Activated CD4-positive, alpha-beta T cell treated with anti-CD3 and anti-CD28 coated beads, Interleukin-2, amount 50 U/mL, for 4 hours (primary cell): ENCODE measurements at regions not wholly inside any gene's neighbourhood (a gene's known extent, or its start where the extent isn't known, plus 50 kb on each side); places are given as distances from the start of the nearest gene placed in this dataset.
"Not testable (repeated sequence)": the region's sequence is repeated elsewhere in the genome, so short reads cannot be mapped to it uniquely, and the experiment has no call there.

Experiments
- DNase-seq, 2 experiments: peaks; one replicate each; pipeline ENCODE4 v3.0.0-alpha.2; 2020

DNA sequence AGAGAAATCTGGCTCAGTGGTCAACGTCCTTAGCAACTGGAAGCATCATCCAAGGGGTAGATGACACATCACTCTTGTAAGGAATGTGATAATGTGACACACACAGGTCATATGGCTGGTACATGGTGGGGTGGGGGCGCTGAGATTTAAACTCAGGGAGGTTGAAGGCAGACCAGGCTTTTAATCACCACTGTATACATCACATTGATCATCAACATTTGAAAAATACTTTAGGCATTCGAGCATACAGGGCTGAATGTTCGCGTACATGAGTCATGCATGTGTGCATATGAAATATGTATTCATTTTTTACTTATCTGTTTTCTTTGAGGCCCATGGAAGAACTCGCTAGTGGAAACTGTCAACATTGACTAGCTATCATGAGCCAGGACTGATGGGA, 976.4 kb downstream of the VRK1 start:
- DNase-seq: no peak

DNA sequence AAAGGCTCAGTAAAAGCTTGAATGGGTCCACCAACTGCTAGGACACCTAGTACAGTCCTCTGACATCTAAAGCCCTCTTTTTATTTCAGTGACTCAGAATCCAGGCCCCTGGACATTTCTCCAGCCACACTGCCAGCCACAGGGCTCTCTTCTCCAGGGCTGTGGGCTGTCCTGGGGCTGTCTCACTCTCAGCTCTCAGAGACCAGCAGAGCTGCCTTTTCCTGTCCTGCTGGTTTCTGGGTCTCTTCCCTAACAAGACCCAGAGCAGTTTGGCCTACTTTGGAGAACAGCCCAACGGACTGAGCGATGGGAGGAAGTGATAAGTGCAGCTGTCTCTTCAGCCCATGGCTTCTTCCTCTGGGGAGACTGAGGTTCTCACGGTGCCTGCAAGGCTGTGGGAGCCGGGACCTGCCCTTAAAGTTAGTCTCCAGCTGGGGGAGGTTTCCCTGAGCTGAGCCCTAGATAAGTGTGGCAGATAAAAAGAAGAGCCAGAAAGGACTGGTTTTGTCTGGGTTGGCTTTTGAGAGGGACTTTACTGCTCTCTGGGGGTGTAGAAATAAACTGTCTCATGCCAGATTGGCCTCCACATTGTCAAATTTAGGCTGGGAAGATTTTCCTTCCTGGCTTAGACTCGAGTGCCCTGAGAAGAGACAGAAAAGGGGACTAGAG, 979.8 kb downstream of the VRK1 start:
- no peak for DNase-seq

DNA sequence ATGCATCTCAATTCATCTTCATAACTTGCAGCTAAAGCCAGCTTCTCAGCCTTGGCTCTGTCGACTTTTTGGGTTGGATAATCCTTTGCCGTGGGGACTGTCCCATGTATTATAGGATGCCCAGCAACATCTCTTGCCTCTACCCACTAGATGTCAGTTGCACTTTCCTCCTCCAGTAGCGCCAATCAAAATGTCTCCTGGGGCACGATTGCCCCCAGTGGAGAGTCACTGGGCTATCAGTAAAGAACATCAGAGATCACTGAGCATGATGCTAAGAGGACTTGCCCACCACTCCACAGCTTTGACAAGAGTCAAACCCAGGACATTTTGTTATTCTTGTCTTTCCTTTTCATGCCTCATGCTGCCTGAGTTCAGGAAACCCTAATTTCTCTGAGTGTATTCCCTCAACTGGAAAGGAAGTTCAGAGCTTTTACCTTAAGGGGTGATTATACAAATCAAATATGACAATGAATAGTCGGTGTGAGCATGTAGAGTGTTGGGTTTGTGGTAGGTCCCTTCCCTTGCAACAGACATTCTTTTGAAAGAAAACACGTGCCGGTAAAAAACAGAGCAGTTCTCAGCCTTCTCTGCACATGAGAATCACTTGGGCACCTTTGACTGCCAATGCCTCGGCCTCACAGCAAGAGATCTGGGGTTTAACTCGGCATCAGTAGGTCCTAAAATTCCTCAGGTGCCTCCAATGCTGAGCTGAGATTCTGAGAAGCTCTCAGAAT, 980.6 kb downstream of the VRK1 start:
- DNase-seq: no peak

DNA sequence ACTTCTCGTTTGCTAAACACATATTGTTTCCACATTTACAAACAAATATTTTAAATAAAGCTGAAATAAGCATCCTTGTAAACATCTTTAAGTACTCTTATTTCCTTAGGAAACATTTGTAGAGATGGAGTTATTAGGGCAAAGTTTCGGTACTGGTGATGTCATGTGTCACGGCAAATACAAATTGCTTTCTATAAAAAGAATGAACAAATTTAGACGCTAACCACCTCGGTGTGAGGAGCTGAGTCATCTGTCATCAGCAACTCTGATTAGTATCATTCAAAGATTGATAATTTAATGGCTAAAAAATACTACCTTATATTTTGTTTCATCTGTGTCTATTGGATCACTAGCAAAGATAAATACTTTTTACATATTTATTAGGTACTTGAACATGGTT, 982.0 kb downstream of the VRK1 start:
- DNase-seq: no peak

DNA sequence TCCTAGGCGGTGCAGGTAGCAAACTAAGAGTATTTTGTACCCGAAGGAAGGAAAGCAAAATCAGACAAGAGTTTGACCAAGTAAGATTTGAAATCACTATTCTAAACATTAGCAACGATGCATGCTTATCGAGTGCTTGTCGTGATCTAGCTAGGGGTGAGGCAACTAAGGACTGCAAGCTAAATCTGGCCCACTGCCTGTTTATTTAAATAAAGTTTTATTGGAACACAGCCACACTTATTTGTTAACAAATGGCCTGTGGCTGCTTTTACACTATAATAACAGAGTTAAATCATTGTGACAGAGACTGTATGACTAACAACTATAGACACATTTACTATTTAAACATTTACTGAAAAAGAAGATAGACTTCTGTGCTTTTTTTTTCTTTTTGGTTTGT, 983.6 kb downstream of the VRK1 start:
- no peak for DNase-seq

DNA sequence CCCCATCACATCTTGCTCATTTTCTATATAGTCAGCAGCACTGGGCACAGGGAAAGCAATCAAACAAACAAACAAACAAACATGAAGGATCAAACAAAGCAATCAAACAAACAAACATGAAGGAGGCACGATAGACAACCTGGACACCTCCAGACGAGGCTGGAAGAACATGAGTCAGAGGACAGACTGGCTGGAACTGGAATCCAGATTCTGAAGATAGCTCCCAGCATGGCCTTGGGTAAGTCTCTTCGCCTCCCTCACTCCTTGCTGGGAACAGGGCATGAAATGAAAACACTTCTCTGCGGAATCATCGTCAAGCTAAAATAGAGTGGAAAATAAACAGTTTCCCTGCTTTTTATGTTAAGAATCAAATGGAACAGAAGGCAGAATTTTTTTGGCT, 984.8 kb downstream of the VRK1 start:
- no peak for DNase-seq

DNA sequence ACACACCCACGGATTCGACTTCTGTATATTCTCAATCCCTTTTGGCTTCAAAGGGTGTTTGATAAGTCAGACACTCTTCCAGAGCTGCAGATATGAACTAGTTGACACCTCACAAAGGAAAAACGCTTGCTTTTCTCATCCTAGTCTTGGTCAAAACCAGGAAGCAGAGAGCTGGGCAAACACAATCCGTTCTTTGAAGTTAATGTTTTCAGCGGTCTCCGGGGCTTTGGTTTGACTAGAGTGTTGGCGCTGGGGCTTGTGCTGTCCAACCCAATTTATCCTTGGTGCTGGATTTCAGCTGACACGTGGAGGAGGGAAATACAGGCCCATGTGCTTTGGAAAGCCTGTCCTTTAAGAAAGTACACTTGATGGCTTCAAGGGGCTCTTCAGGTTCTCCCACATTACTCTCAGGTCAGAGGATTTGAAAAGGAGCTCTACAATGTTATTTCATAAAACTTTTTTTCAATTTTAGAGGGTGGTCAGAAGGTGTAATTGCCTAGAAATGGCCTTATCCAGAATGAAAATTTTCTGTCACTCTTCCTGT, 985.8 kb downstream of the VRK1 start:
- no peak for DNase-seq

DNA sequence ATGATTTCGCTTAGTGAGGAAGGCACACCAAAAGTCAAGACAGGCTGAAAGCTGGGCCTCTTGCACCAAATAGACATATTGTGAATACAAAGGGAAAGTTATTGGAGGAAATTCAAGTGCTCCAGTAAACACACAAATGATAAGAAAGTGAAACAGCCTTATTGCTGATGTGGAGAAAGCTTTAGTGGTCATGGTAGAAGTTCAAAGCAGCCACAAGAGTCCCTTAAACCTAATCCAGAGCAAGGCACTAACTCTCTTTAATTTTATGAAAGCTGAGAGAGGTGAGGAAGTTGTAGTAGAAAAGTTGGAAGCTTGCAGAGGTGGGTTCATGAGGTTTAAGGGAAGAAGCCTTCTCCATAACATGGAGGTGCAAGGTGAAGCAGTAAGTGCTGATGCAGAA, 988.3 kb downstream of the VRK1 start:
- no peak for DNase-seq

DNA sequence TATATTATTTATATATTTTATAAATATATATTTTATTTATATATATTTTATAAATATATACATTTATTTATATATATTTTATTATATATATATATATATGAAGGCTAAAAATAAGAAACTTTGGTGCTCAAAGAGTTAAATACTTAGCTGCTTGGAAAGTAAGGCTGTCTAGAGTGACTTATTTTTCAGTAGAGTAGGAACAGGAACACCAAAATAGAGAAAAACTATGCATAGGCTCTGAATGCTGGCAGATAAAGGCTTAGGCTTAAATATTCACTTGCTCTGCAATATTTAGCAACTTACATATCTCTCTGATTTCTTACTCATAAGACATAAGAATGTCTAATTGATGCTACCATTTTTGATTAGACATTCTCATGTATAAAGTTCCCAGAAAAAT, 991.2 kb downstream of the VRK1 start:
- DNase-seq: no peak

DNA sequence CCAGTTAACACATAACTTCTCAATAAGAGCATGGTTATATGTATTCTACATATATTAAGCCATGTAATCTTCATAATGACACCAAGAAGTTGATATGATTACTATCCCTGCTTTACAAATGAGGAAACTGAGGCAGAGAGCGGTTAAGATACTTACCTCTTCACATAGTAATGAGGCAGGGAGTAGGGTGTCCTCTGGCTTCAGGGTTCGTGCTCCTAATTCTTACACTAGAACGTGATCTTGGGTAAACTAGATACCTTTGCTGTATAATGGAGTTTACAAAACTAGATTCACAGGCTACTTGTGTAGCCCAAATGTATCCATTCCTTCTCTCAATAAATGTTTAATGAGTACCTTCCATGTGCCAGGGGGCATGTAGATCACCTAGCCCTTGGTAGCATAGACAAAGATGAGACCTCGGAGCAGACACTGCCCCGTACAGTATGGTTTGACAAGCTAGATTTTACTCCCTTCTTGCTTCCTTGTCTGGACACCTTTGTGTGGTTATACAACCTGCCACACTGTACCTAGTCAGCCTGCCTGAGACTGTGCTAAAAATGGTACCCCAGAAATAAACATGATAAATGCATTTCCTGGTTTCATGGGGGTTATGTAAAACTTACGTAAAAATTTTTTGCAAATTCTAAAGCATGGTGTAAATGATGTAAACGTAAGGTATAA, 991.8 kb downstream of the VRK1 start:
- no peak for DNase-seq

DNA sequence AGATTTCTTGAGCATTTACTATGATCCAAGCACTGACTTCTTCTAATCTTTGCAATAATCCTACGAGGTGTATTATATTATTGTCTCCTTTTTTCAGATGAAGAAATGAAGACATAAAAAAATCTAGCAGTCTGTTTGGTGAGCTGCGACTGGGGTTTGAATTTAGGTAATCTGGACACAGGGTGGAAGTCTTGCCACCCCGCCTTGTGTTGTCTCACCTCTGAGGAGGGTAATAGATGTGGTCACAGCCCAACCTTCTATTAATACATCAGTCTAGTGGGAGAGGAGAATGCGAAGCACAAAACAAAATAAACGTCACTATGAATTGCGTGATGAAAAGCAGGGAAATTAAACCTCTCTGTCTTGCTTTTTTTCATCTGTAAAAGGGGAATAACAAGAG, 993.9 kb downstream of the VRK1 start:
- DNase-seq: no peak

DNA sequence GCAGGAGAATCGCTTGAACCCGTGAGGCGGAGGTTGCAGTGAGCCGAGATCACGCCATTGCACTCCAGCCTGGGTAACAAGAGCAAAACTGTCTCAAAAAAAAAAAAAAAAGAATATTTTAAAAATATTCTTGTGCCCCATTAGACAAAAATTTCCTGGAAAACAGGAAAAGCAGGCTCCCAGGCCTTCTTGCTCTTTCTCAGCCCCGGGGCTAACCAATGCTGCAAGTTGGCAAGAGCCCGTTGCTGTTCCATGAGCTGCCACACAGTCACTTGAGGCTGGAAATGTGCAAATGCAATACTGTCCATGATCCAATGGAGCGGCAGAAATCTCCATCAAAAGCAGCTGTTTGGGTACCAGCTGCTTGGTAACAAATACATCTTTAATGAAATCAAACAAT, 994.7 kb downstream of the VRK1 start:
- DNase-seq: no peak

DNA sequence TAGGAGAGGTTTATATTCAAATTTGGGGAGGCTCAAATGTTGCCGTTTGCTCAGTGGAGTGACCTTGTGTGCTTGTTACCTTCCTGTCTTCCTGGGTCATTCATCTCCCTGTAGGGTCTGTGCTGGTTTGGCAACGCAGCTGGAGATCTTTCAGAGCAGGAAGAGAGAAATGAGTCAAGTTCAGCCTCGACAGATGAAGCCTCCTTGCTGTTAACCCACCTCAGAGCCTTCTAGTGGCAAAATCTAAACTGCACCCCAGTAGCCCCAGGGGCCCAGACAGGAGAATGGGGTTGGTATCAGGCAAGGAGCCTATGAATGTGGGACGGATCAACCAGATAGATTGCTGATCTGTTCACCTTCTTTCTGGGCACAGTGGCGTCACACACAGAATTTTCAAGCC, 999.3 kb downstream of the VRK1 start:
- no peak for DNase-seq

DNA sequence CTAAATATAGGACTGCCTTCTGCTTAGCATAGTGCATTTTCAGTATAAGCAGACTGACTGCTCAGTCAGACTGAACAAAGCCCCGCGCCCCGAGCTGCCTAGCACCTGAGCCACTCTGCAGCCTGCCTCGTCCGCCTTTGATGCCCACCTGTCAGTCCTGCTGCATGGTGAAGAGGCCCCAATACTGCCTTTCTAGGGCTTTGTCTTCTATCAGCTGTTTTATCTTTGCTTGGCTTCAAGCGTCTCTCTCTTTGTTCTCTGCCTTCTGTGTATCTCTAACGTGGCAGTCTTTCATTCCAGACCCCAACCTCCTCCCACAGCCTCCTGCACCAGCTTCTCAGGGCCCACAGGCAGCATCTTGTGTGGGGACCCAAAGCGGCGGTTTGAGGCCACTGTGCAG, 1001.0 kb downstream of the VRK1 start:
- no peak for DNase-seq

DNA sequence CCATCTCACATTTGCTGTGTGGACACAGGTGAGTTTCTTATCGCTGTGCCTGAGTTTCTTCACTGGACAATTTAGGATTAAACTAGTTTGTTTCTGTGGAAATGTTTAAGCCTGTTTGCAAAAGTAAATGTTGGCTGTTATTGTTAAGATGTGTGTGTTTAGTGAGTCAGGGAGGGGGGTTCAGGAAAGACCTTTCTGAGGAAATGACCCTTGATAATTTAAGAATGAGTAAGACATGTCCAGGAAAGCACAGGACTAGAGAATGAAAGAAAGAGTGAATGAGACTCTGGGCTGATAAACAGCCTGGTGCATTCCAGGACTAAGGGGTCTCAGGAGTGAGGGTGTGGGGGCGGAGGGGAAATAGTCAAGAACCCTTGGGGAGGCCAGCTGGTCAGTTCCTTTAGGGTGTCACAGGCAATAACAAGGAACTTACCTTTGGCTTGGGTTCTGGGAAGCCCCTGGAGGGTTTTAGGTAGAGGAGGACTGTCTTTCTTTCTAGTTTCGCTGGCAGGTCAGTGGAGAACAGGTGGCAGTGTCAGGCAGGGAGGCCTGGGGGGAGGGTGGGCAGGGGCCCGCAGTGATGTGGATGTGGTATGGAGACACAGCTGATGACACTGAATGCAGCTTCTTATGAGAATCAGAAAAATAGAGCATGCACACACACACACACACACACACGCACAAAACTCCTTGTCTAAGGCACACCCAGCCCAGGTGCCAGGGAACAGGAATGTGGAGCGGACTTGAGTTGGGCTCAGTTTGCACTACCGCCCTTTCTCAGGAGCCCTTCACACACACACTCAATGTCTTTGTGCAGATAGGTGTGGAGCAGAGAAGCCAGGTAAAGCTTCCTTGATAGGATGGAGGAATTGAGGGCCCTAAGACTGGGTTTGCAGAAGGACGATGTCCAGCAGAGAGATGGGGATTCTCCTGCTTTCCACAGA, 1005.5 kb downstream of the VRK1 start:
- no peak for DNase-seq

DNA sequence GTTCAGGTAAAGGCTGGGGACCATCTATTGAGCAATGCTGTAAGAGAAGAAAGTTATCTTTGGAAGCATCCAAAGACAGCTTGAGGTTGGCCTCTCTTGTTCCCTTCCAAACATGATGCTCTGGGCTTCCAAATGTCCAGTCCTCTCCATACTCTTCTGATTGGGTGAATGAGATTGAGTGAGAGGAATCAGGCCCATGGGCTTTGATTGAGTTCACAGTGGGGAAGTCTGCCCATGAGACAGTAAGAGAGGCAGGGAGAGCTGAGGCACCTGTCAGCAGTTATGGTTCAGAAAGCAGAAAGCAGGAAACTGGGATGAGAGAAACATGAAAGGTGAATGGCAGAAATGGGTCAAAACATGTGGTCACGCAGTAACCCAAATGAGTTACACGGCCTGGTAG, 1006.9 kb downstream of the VRK1 start:
- DNase-seq: no peak

DNA sequence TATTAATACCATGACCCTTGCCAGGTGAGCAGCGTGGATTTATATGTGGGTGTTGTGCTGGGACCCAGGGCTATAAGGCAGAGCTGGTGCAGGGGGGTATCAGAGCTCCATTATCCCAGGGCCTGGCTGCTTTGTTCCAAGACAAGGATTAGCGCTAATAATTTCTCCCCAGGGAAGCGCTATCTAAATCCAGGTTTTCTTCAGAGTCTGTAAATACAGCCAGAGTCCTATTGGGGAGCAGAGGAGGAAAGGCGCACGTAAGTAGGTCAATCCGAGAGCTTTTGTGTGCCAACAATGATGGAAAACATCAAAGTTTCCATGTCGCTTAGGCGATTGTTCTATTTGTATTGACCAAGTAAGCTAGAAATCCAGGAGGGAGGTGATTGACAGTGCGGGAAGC, 1009.7 kb downstream of the VRK1 start:
- no peak for DNase-seq

DNA sequence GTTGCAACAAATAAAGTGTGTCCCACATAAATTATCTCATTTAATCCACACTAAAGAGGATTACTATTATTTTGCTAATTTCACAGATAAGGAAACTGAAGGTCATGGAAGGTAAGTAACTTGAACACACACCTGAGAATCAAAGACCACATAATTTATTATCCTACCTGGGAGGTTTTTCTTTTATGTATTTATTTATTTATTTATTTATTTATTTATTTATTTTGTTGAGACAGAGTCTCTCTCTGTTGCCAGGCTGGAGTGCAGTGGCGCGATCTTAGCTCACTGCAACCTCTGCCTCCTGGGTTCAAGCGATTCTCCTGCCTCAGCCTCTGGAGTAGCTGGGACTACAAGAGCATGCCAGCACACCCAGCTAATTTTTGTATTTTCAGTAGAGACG, 1011.4 kb downstream of the VRK1 start:
- not testable (repeated sequence) for DNase-seq

DNA sequence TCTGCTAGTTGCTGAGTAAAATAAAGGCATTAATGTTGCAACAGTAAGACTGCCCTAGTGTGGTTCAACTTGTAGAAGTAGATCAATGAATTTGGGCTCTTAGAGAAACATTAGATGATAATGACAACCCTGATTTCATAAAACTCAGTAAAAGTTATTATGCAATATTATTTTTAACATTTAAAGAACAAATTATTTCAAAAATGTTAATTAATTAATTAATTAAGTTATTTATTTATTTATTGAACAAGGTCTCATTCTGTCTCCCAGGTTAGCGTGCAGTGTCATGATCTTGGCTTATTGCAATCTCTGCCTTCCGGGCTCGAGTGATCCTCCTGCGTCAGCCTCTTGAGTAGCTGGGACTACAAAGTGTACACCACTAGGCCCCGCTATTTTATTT, 1016.4 kb downstream of the VRK1 start:
- no peak for DNase-seq

DNA sequence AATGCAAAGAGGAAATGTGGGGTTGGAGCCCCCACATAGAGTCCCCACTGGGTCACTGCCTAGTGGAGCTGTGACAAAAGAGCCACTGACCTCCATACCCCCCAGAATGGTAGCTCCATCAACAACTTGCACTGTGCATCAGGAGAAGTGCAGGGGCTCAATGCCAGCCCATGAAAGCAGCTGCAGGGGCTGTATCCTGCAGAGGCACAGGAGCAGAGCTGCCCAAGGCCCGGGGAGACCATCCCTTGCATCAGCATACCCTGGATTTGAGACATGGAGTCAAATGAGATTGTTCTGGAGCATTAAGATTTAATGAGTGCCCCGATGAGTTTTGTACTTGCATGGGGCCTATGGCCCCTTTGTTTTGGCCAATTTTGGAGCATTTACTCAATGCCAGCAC, 1023.6 kb downstream of the VRK1 start:
- DNase-seq: no peak

DNA sequence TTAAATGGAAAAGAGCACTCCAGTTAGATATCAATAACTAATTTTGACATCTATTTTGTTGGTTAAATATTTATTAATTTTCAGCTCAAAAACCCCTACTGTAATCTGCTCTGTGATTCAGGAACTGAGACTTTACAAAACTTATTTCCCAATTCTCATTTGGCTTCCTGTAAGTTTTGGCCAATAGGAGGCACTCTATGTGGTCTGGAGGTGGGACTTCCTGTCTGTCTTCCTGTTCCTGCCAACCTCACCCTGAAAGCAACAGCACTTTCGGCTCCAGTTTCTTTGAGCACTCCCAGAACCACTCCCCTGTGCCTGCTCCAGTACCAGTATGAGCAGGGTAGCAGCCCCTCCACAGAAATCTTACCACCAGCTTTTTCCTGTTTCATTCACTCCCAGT, 1027.0 kb downstream of the VRK1 start:
- DNase-seq: no peak

DNA sequence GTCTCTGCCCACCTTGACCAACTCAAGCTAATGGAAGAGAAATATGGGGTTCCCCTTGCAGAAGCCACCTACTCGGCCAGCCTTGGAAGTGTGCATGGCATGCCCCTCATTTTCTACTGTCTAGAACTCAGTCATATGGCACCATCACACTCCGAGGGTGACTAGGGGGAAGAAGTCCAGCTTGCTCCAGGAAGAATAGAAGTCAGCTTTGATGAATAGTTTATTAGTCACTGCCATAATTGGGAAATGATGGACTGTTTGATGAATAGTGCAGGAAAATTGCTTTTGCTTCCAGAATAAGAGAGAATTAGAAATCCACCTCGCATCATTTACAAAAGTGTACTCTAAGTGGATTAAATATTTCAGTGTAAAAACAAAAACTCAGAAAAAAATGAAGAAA, 1030.6 kb downstream of the VRK1 start:
- DNase-seq: no peak

DNA sequence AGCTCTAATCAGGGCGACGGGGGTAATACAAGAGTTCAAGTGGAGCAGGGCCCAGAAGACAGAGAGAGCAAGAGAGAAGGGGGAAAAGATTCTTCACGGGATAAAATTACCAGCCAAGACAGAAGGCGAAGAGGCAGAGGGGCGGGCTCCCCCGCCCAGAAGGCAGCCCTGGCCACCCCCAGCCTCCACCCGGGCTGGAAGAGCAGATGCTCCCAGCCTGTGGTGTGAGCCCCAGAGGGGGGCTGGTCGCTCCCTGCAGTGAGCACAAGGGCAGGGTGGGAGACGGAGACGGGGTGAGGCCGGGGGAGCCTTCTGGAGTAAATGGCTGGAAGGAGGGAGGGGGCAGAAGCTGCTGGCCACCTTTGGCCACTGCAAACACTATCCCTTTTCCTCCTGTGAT, 1035.6 kb downstream of the VRK1 start:
- DNase-seq: no peak
